Fibroblast of lung (primary cell): ENCODE measurements at regions not wholly inside any gene's neighbourhood (a gene's known extent, or its start where the extent isn't known, plus 50 kb on each side); places are given as distances from the start of the nearest gene placed in this dataset.

Source experiments
- CTCF ChIP-seq, 2 donors: IDR thresholded peaks in 1 of 2; conservative IDR thresholded peaks in 1 of 2; 1 replicate in 1 of 2; 2 replicates in 1 of 2; pipeline ENCODE4 v1.5.1; 2011 to 2012; ENCODE audit warnings: low read length in 2 of 2, control low read depth in 1 of 2, inconsistent platforms in 1 of 2, low read depth in 1 of 2, mild to moderate bottlenecking in 1 of 2
- EZH2 ChIP-seq: IDR thresholded peaks from 2 replicates; pipeline ENCODE4 v1.5.1; 2012; ENCODE audit warnings: low read length, control low read depth, mild to moderate bottlenecking; ENCODE audit errors: missing control alignments

- TF ChIP-seq CTCF (conservative IDR thresholded peaks at IDR 0.05 in 1 of 2, IDR thresholded peaks at IDR 0.05 in 1 of 2; ENCODE audit: low read depth in 1 of 2, low read length in 2 of 2) (peak; percentile 9 to 46), EZH2 (no peak)
These were observed 1164.4 kb downstream of the BRD1 start for GRCh38 chr22:48663297-48663696.
